ENCODE measurements at regions not wholly inside any gene's neighbourhood (a gene's known extent, or its start where the extent isn't known, plus 50 kb on each side); places are given as distances from the start of the nearest gene placed in this dataset.

GRCh38 chr6:141562851-141563763 is 569.6 kb upstream of the GJE1 start:
- TF ChIP-seq POLR2AphosphoS5 (IDR thresholded peaks at IDR 0.05) = no peak
- TF ChIP-seq CTCF (IDR thresholded peaks at IDR 0.05) = peak; percentile 60 to 76 (median 67)
- no peak for TF ChIP-seq POLR2A (IDR thresholded peaks at IDR 0.05)
